ENCODE measurements at regions not wholly inside any gene's neighbourhood (a gene's known extent, or its start where the extent isn't known, plus 50 kb on each side); places are given as distances from the start of the nearest gene placed in this dataset.

- TF ChIP-seq CTCF (conservative IDR thresholded peaks at IDR 0.05) (no peak), ZFX (IDR thresholded peaks at IDR 0.05) (no peak)
Observed at GRCh38 chr2:21515903-21516302, 392.1 kb downstream of the TDRD15 start.

Measured in C4-2B (cell line).